Liver (tissue), 8 donors: ENCODE measurements at regions not wholly inside any gene's neighbourhood (a gene's known extent, or its start where the extent isn't known, plus 50 kb on each side); places are given as distances from the start of the nearest gene placed in this dataset.

Experiments used
- DNase-seq: peaks from one replicate; pipeline ENCODE4 v3.0.0-alpha.2; 2017; ENCODE audit warnings: low spot score
- H3K27ac ChIP-seq, 2 donors: one replicate each; pipeline ENCODE4 v1.7.0; 2013; ENCODE audit warnings: inconsistent platforms in 2 of 2, low read length in 2 of 2, control low read depth in 1 of 2, low read depth in 1 of 2, mild to moderate bottlenecking in 1 of 2
- H3K27me3 ChIP-seq, 4 donors: one replicate each; pipeline versions ENCODE4 v1.6.1 to v1.7.0; 2013; ENCODE audit warnings: low read length in 3 of 4, inconsistent platforms in 1 of 4, mild to moderate bottlenecking in 1 of 4, moderate library complexity in 1 of 4; ENCODE audit not compliant: control insufficient read depth in 4 of 4, insufficient read depth in 4 of 4
- H3K36me3 ChIP-seq, 4 donors: one replicate each; pipeline versions ENCODE4 v1.6.1 to v1.7.0; 2013; ENCODE audit warnings: low read length in 3 of 4, mild to moderate bottlenecking in 3 of 4, low read depth in 1 of 4, moderate library complexity in 1 of 4; ENCODE audit not compliant: control insufficient read depth in 4 of 4, insufficient read depth in 3 of 4
- H3K4me1 ChIP-seq, 4 donors: one replicate each; pipeline versions ENCODE4 v1.6.1 to v1.7.0; 2013; ENCODE audit warnings: low read length in 3 of 4, mild to moderate bottlenecking in 3 of 4, moderate library complexity in 1 of 4; ENCODE audit not compliant: control insufficient read depth in 4 of 4, insufficient read depth in 4 of 4
- H3K4me3 ChIP-seq, 3 donors: one replicate each; pipeline versions ENCODE4 v1.6.1 to v1.7.0; 2013; ENCODE audit warnings: low read length in 3 of 3, control low read depth in 1 of 3, low read depth in 1 of 3, mild to moderate bottlenecking in 1 of 3
- H3K9ac ChIP-seq, 2 donors: one replicate each; pipeline ENCODE4 v1.7.0; 2013; ENCODE audit warnings: low read length in 2 of 2, mild to moderate bottlenecking in 2 of 2, moderate library complexity in 2 of 2, control low read depth in 1 of 2, low read depth in 1 of 2
- H3K9me3 ChIP-seq, 4 donors: one replicate each; pipeline versions ENCODE4 v1.6.1 to v1.7.0; 2013; ENCODE audit warnings: low read length in 3 of 4; ENCODE audit not compliant: control insufficient read depth in 4 of 4
- FOXA1 ChIP-seq: IDR thresholded peaks from 2 replicates; pipeline ENCODE4 v1.6.1; 2016; ENCODE audit warnings: antibody characterized with exemption
- FOXA2 ChIP-seq: IDR thresholded peaks from 2 replicates; pipeline ENCODE4 v1.6.1; 2016; ENCODE audit warnings: antibody characterized with exemption
- GABPA ChIP-seq, 2 donors: IDR thresholded peaks in 1 of 2; conservative IDR thresholded peaks in 1 of 2; 2 replicates each; pipeline ENCODE4 v1.6.1; 2016; ENCODE audit warnings: antibody characterized with exemption in 2 of 2, mild to moderate bottlenecking in 1 of 2, moderate library complexity in 1 of 2
- HNF4G ChIP-seq: IDR thresholded peaks from 2 replicates; pipeline ENCODE4 v1.6.1; 2016; ENCODE audit warnings: antibody characterized with exemption
- NR2F2 ChIP-seq: IDR thresholded peaks from 2 replicates; pipeline ENCODE4 v1.6.1; 2016; ENCODE audit warnings: antibody characterized with exemption
- RAD21 ChIP-seq, 2 donors: IDR thresholded peaks; 2 replicates each; pipeline ENCODE4 v1.6.1; 2016; ENCODE audit warnings: antibody characterized with exemption in 2 of 2, mild to moderate bottlenecking in 2 of 2
- SP1 ChIP-seq: IDR thresholded peaks from 2 replicates; pipeline ENCODE4 v1.6.1; 2018; ENCODE audit warnings: antibody characterized with exemption, mild to moderate bottlenecking
- TAF1 ChIP-seq: conservative IDR thresholded peaks from 2 replicates; pipeline ENCODE4 v1.6.1; 2016; ENCODE audit warnings: antibody characterized with exemption, mild to moderate bottlenecking
- YY1 ChIP-seq: IDR thresholded peaks from 2 replicates; pipeline ENCODE4 v1.6.1; 2016; ENCODE audit warnings: antibody characterized with exemption, mild to moderate bottlenecking
- WGBS: extraction: QIAGEN DNeasy Blood & Tissue Kit; methylation state at CpG from one replicate; pipeline ENCODE4 v1.1.7; 2013; 5-methylcytosine and 5-hydroxymethylcytosine counted together
- TF ChIP-seq, protein P1 (sequence below): fragments of 150-350 bp; IDR thresholded peaks from 2 replicates; pipeline ENCODE4 v1.5.1; 2017; ENCODE audit warnings: improper control_type of control experiment, low read depth, low read length; ENCODE audit not compliant: missing input control
- TF ChIP-seq, protein P2 (sequence below): IDR thresholded peaks from 2 replicates; pipeline ENCODE4 v1.6.1; 2016; ENCODE audit warnings: antibody characterized with exemption
- TF ChIP-seq, protein P3 (sequence below): IDR thresholded peaks from 2 replicates; pipeline ENCODE4 v1.6.1; 2016; ENCODE audit warnings: antibody characterized with exemption, mild to moderate bottlenecking
- TF ChIP-seq, protein P4 (sequence below): IDR thresholded peaks from 2 replicates; pipeline ENCODE4 v1.6.1; 2016; ENCODE audit warnings: antibody characterized with exemption
- TF ChIP-seq, protein P5 (sequence below): IDR thresholded peaks from 2 replicates; pipeline ENCODE4 v1.6.1; 2016; ENCODE audit warnings: antibody characterized with exemption
- donor health status: healthy.
- donor health status: healthy.
- donor health status: healthy.
- donor health status: healthy.
- donor health status: healthy.

DNA sequence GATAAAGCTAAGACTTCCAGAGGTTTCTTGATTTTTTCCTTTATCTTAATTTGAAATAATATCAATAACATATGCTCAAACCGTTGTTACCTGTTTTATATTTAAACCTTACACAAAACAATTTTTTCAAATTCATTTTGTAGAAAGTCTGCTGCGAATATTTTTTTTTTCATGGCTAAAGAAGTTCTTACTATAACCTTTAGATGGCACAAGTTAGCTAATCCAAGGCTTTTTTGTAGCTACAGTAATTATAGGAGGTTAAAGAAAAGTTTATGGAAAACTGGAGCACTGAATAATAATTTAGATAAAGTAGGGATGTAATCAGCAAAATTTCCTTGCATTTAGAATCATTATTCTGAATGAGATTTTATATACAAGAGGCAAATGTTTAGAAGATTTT is 78.0 kb upstream of the PNPT1 start:
- H3K36me3 ChIP-seq = no peaks in the 10 kb centered on the region
- no peak for DNase-seq
- H3K9ac ChIP-seq = no peak overlapping the region
- H3K4me1 ChIP-seq = no peaks in the 10 kb centered on the region
- no peak overlapping the region for H3K27ac ChIP-seq
- H3K27me3 ChIP-seq = peaks cover 0 to 5% (median 0%) of the 10 kb centered on the region in 4 donors
- TF ChIP-seq GABPA (IDR thresholded peaks at IDR 0.05 in 1 of 2, conservative IDR thresholded peaks at IDR 0.05 in 1 of 2) (no peak), RAD21 (IDR thresholded peaks at IDR 0.05) (peak; percentile 79 to 86)
- TF ChIP-seq, protein P1, sequence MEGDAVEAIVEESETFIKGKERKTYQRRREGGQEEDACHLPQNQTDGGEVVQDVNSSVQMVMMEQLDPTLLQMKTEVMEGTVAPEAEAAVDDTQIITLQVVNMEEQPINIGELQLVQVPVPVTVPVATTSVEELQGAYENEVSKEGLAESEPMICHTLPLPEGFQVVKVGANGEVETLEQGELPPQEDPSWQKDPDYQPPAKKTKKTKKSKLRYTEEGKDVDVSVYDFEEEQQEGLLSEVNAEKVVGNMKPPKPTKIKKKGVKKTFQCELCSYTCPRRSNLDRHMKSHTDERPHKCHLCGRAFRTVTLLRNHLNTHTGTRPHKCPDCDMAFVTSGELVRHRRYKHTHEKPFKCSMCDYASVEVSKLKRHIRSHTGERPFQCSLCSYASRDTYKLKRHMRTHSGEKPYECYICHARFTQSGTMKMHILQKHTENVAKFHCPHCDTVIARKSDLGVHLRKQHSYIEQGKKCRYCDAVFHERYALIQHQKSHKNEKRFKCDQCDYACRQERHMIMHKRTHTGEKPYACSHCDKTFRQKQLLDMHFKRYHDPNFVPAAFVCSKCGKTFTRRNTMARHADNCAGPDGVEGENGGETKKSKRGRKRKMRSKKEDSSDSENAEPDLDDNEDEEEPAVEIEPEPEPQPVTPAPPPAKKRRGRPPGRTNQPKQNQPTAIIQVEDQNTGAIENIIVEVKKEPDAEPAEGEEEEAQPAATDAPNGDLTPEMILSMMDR = peak; percentile 54
- TF ChIP-seq, protein P2, sequence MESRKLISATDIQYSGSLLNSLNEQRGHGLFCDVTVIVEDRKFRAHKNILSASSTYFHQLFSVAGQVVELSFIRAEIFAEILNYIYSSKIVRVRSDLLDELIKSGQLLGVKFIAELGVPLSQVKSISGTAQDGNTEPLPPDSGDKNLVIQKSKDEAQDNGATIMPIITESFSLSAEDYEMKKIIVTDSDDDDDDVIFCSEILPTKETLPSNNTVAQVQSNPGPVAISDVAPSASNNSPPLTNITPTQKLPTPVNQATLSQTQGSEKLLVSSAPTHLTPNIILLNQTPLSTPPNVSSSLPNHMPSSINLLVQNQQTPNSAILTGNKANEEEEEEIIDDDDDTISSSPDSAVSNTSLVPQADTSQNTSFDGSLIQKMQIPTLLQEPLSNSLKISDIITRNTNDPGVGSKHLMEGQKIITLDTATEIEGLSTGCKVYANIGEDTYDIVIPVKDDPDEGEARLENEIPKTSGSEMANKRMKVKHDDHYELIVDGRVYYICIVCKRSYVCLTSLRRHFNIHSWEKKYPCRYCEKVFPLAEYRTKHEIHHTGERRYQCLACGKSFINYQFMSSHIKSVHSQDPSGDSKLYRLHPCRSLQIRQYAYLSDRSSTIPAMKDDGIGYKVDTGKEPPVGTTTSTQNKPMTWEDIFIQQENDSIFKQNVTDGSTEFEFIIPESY = no peak
- H3K4me3 ChIP-seq = no peak overlapping the region
- H3K9me3 ChIP-seq = no peaks in the 10 kb centered on the region
- 16% methylated on average over 2 of the region's 2 CpGs for WGBS

DNA sequence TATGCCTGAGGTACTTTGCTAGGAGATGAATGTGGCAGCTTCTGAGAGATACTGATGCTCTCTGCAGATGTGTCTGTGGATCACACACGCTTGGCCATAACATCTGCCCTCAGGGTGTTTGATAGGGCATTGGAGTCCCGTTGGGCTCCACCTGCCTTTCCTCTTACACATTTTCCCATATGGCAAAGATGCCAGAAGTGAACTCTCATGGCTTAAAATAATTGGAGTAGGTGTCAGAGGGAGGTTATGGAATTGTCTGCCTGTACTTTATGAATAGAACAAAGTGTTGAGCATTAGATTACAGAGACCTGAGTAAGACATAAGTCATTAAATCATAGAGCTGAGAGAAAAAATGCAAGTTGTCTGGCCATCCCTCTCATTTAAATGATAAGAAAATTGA is 75.3 kb upstream of the PNPT1 start:
- WGBS = 51% methylated on average over 2 of the region's 2 CpGs
- Histone ChIP-seq H3K4me1 (no peaks in the 10 kb centered on the region), H3K27me3 (peaks cover 0 to 3% (median 0%) of the 10 kb centered on the region in 4 donors), H3K9me3 (no peaks in the 10 kb centered on the region), H3K4me3 (no peak overlapping the region), H3K27ac (no peak overlapping the region), H3K9ac (no peak overlapping the region), H3K36me3 (no peaks in the 10 kb centered on the region)
- TF ChIP-seq HNF4G (no peak), SP1 (no peak), NR2F2 (no peak), FOXA1 (no peak), FOXA2 (no peak), TAF1 (no peak), YY1 (no peak)
- TF ChIP-seq, protein P3, sequence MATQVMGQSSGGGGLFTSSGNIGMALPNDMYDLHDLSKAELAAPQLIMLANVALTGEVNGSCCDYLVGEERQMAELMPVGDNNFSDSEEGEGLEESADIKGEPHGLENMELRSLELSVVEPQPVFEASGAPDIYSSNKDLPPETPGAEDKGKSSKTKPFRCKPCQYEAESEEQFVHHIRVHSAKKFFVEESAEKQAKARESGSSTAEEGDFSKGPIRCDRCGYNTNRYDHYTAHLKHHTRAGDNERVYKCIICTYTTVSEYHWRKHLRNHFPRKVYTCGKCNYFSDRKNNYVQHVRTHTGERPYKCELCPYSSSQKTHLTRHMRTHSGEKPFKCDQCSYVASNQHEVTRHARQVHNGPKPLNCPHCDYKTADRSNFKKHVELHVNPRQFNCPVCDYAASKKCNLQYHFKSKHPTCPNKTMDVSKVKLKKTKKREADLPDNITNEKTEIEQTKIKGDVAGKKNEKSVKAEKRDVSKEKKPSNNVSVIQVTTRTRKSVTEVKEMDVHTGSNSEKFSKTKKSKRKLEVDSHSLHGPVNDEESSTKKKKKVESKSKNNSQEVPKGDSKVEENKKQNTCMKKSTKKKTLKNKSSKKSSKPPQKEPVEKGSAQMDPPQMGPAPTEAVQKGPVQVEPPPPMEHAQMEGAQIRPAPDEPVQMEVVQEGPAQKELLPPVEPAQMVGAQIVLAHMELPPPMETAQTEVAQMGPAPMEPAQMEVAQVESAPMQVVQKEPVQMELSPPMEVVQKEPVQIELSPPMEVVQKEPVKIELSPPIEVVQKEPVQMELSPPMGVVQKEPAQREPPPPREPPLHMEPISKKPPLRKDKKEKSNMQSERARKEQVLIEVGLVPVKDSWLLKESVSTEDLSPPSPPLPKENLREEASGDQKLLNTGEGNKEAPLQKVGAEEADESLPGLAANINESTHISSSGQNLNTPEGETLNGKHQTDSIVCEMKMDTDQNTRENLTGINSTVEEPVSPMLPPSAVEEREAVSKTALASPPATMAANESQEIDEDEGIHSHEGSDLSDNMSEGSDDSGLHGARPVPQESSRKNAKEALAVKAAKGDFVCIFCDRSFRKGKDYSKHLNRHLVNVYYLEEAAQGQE = no peak
- TF ChIP-seq, protein P4, sequence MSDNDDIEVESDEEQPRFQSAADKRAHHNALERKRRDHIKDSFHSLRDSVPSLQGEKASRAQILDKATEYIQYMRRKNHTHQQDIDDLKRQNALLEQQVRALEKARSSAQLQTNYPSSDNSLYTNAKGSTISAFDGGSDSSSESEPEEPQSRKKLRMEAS = no peak
- TF ChIP-seq, protein P5, sequence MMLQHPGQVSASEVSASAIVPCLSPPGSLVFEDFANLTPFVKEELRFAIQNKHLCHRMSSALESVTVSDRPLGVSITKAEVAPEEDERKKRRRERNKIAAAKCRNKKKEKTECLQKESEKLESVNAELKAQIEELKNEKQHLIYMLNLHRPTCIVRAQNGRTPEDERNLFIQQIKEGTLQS = no peak
- no peak for DNase-seq
